B cell (primary cell): ENCODE measurements at regions not wholly inside any gene's neighbourhood (a gene's known extent, or its start where the extent isn't known, plus 50 kb on each side); places are given as distances from the start of the nearest gene placed in this dataset.

Experiments
- ATAC-seq: fragments of 200-7000 bp; cut with Tn5 transposase; one replicate; pipeline ENCODE4 v1.10.0; 2021; ENCODE audit warnings: low read depth, mild to moderate bottlenecking, moderate number of reproducible peaks, moderate library complexity
- CTCF ChIA-PET: fragments of 350-600 bp; sonication (Branson Sonifier 250); formaldehyde crosslinking; loops from one replicate; lab custom pipeline; 2021; ENCODE audit warnings: antibody characterized with exemption, inconsistent platforms; lab: Charles Lee
- POLR2A ChIA-PET: fragments of 350-600 bp; sonication (Branson Sonifier 250); formaldehyde crosslinking; loops from one replicate; lab custom pipeline; 2021; ENCODE audit warnings: antibody characterized with exemption; lab: Charles Lee
- DNase-seq: peaks from one replicate; pipeline ENCODE4 v3.0.0; 2013
- H2AFZ ChIP-seq: 2 replicates; pipeline ENCODE4 v1.6.1; 2012; ENCODE audit warnings: mild to moderate bottlenecking, low read depth, low read length; ENCODE audit not compliant: insufficient read depth, poor library complexity, severe bottlenecking
- H3K27ac ChIP-seq, 2 donors: 1 replicate in 1 of 2; 2 replicates in 1 of 2; pipeline ENCODE4 v1.5.1; 2012 to 2013; ENCODE audit warnings: low read length in 2 of 2, mild to moderate bottlenecking in 2 of 2, moderate library complexity in 1 of 2
- H3K27me3 ChIP-seq, 4 experiments: fragments of 200-600 bp in 1 of 4; sonication (generic) in 1 of 4; replicated peaks in 1 of 4; 1 replicate in 2 of 4; 2 replicates in 2 of 4; pipeline versions ENCODE4 v1.6.1 to v1.7.0; 2013 to 2016; ENCODE audit warnings: low read length in 3 of 4, mild to moderate bottlenecking in 2 of 4, mixed read lengths in 1 of 4, moderate library complexity in 1 of 4; ENCODE audit not compliant: insufficient read depth in 4 of 4, control insufficient read depth in 3 of 4; ENCODE audit errors: control extremely low read depth in 1 of 4
- H3K36me3 ChIP-seq, 2 experiments: replicated peaks in 1 of 2; 1 replicate in 1 of 2; 2 replicates in 1 of 2; pipeline versions ENCODE4 v1.6.1 to v1.7.1; 2013; ENCODE audit warnings: low read length in 1 of 2; ENCODE audit not compliant: insufficient read depth in 2 of 2, control insufficient read depth in 1 of 2; ENCODE audit errors: control extremely low read depth in 1 of 2, extremely low read depth in 1 of 2
- H3K4me1 ChIP-seq, 2 donors: fragments of 200-600 bp in 1 of 2; sonication (generic) in 1 of 2; 1 replicate in 1 of 2; 2 replicates in 1 of 2; pipeline versions ENCODE4 v1.5.1 to v1.6.1; 2013 to 2017; ENCODE audit warnings: low read length in 2 of 2; ENCODE audit not compliant: control insufficient read depth in 2 of 2, insufficient read depth in 2 of 2
- H3K4me2 ChIP-seq: replicated peaks from 2 replicates; pipeline ENCODE3; 2012; ENCODE audit warnings: mild to moderate bottlenecking, low read depth, low read length; ENCODE audit not compliant: poor library complexity, severe bottlenecking
- H3K4me3 ChIP-seq, 5 experiments: fragments of 200-600 bp in 1 of 5; sonication (generic) in 1 of 5; 1 replicate in 3 of 5; 2 replicates in 2 of 5; pipeline versions ENCODE4 v1.5.1 to v1.7.0; 2011 to 2016; ENCODE audit warnings: low read length in 4 of 5, mild to moderate bottlenecking in 4 of 5, low read depth in 2 of 5, control low read depth in 1 of 5, moderate library complexity in 1 of 5; ENCODE audit not compliant: insufficient read depth in 1 of 5; ENCODE audit errors: control extremely low read depth in 1 of 5, extremely low read depth in 1 of 5
- H3K79me2 ChIP-seq: fragments of 200-600 bp; sonication (generic); one replicate; pipeline ENCODE4 v1.6.0; 2016; ENCODE audit warnings: low read length; ENCODE audit not compliant: control insufficient read depth, insufficient read depth
- H3K9ac ChIP-seq: fragments of 200-600 bp; sonication (generic); 2 replicates; pipeline ENCODE4 v1.6.1; 2017; ENCODE audit warnings: mild to moderate bottlenecking, low read length, moderate library complexity
- H3K9me3 ChIP-seq, 3 donors: one replicate each; pipeline versions ENCODE4 v1.6.1 to v1.7.1; 2013; ENCODE audit warnings: low read length in 2 of 3; ENCODE audit not compliant: control insufficient read depth in 2 of 3, insufficient read depth in 1 of 3; ENCODE audit errors: control extremely low read depth in 1 of 3
- H4K20me1 ChIP-seq: 2 replicates; pipeline ENCODE4 v1.6.0; 2012; ENCODE audit warnings: mild to moderate bottlenecking, low read length; ENCODE audit not compliant: insufficient read depth, control insufficient read depth, poor library complexity, severe bottlenecking
- H3K27ac Mint-ChIP-seq: one replicate; pipeline ENCODE4 v1.8.0; 2021; ENCODE audit warnings: mixed read lengths
- H3K27me3 Mint-ChIP-seq: one replicate; pipeline ENCODE4 v1.8.0; 2021; ENCODE audit warnings: mixed read lengths
- H3K4me1 Mint-ChIP-seq: one replicate; pipeline ENCODE4 v1.8.0; 2021; ENCODE audit warnings: mixed read lengths
- H3K4me3 Mint-ChIP-seq: one replicate; pipeline ENCODE4 v1.8.0; 2021; ENCODE audit warnings: mixed read lengths
- H3K9me3 Mint-ChIP-seq: one replicate; pipeline ENCODE4 v1.8.0; 2022; ENCODE audit warnings: mixed read lengths; ENCODE audit not compliant: insufficient read depth
- EZH2 ChIP-seq: IDR thresholded peaks from 2 replicates; pipeline ENCODE4 v1.6.1; 2012; ENCODE audit warnings: borderline replicate concordance, low read depth, mild to moderate bottlenecking, moderate library complexity, low read length; ENCODE audit not compliant: insufficient read depth, poor library complexity, severe bottlenecking
- WGBS: methylation state at CpG from one replicate; pipeline ENCODE4 v1.1.5; 2013; ENCODE audit warnings: missing lambda C conversion rate; ENCODE audit not compliant: insufficient coverage; 5-methylcytosine and 5-hydroxymethylcytosine counted together
- intact Hi-C: fragments of 100-400 bp; cut with micrococcal nuclease; formaldehyde crosslinking; loops from one replicate; pipeline ENCODE4 v1.10.0; 2022
- TF ChIP-seq, protein P1 (sequence below): fragments of 200-600 bp; IDR thresholded peaks from one replicate; pipeline ENCODE4 v1.8.0; 2022; ENCODE audit warnings: antibody characterized with exemption, mild to moderate bottlenecking

DNA sequence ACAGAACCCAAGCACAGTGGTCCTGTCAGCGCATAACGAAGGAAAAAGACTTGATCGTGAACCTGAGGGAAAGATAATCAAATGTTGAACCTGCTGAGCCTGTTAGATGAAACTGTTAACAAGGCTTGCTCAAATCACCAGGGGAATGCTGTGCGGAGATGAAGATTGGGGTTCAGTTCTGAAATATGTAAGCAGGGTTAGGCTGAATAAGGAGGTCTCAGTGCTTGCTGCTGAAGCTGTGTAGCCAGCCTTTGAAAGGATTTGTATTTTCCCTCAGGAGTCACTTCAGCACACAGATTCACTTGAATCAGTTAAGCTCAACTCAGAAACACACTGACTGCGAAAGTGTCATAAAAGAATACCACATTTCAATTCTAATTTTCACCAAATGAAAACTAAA lies 793.5 kb downstream of the OLFM4 start:
- Histone ChIP-seq H3K79me2 (no peaks in the 10 kb centered on the region), H3K27ac (no peak overlapping the region), H3K4me1 (no peaks in the 10 kb centered on the region), H3K9me3 (peaks cover 0 to 6% (median 0%) of the 10 kb centered on the region in 3 donors), H3K9ac (no peak overlapping the region), H2AFZ (no peak overlapping the region), H4K20me1 (no peaks in the 10 kb centered on the region), H3K27me3 (no peaks in the 10 kb centered on the region), H3K4me2 (no peak overlapping the region), H3K36me3 (no peaks in the 10 kb centered on the region), H3K4me3 (no peak overlapping the region)
- no peak for TF ChIP-seq EZH2
- TF ChIP-seq, protein P1, sequence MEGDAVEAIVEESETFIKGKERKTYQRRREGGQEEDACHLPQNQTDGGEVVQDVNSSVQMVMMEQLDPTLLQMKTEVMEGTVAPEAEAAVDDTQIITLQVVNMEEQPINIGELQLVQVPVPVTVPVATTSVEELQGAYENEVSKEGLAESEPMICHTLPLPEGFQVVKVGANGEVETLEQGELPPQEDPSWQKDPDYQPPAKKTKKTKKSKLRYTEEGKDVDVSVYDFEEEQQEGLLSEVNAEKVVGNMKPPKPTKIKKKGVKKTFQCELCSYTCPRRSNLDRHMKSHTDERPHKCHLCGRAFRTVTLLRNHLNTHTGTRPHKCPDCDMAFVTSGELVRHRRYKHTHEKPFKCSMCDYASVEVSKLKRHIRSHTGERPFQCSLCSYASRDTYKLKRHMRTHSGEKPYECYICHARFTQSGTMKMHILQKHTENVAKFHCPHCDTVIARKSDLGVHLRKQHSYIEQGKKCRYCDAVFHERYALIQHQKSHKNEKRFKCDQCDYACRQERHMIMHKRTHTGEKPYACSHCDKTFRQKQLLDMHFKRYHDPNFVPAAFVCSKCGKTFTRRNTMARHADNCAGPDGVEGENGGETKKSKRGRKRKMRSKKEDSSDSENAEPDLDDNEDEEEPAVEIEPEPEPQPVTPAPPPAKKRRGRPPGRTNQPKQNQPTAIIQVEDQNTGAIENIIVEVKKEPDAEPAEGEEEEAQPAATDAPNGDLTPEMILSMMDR: no peak
- Mint-ChIP-seq H3K4me1 (no peaks in the 10 kb centered on the region), H3K27ac (no peak overlapping the region), H3K27me3 (no peaks in the 10 kb centered on the region), H3K9me3 (no peaks in the 10 kb centered on the region), H3K4me3 (no peak overlapping the region)
- DNase-seq: no peak
- ATAC-seq: no peak
- intact Hi-C loops: no loop called here
- POLR2A ChIA-PET: no interaction called here
- WGBS: 92% methylated on average over 3 of the region's 5 CpGs
- CTCF ChIA-PET: no interaction called here

DNA sequence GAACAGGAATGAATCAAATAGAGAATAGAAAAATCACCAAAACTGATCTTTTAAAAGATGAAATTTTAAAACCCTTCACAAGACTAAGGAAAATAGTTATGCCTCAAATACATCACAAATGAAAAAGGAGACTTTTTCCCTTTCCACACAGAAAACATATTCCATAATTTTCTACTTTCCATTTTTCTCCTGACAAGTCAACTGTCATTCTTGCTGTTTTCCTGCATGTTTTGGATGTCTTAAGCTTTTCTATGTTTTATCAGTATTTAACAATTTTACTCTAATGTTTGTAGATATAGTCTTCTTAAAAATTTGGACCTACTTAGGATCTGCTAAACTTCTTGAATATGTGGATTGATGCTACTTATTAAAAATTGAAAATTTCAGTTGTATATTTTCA lies 810.8 kb downstream of the OLFM4 start:
- H3K9me3 ChIP-seq: peaks cover 0 to 4% (median 0%) of the 10 kb centered on the region in 3 donors
- no peak overlapping the region for H2AFZ ChIP-seq
- H3K4me1 ChIP-seq: no peaks in the 10 kb centered on the region
- H3K79me2 ChIP-seq: no peaks in the 10 kb centered on the region
- H3K27ac ChIP-seq: no peak overlapping the region
- peaks cover 3% of the 10 kb centered on the region for H3K9me3 Mint-ChIP-seq
- CTCF ChIA-PET: no interaction called here
- H3K4me3 ChIP-seq: no peak overlapping the region
- POLR2A ChIA-PET: no interaction called here
- no peaks in the 10 kb centered on the region for H4K20me1 ChIP-seq
- no peak for ATAC-seq
- no peaks in the 10 kb centered on the region for H3K4me1 Mint-ChIP-seq
- H3K4me2 ChIP-seq: no peak overlapping the region
- H3K27me3 ChIP-seq: no peaks in the 10 kb centered on the region
- no peak overlapping the region for H3K4me3 Mint-ChIP-seq
- no peak for DNase-seq
- TF ChIP-seq, protein P1: no peak
- no peak for TF ChIP-seq EZH2
- H3K27me3 Mint-ChIP-seq: no peaks in the 10 kb centered on the region
- no peaks in the 10 kb centered on the region for H3K36me3 ChIP-seq
- intact Hi-C loops: no loop called here
- H3K9ac ChIP-seq: no peak overlapping the region
- no peak overlapping the region for H3K27ac Mint-ChIP-seq
